Glutamatergic neuron (in vitro differentiated cells): ENCODE measurements at regions not wholly inside any gene's neighbourhood (a gene's known extent, or its start where the extent isn't known, plus 50 kb on each side); places are given as distances from the start of the nearest gene placed in this dataset.

Experiments used
- DNase-seq: peaks from one replicate; pipeline ENCODE4 v3.0.0; 2022
- H3K27ac Mint-ChIP-seq: one replicate; pipeline ENCODE4 v1.8.0; 2020; ENCODE audit warnings: mild to moderate bottlenecking, mixed read lengths, inconsistent platforms; ENCODE audit not compliant: unreplicated experiment
- H3K27me3 Mint-ChIP-seq: one replicate; pipeline ENCODE4 v1.8.0; 2020; ENCODE audit warnings: mild to moderate bottlenecking, moderate library complexity, mixed read lengths, inconsistent platforms; ENCODE audit not compliant: unreplicated experiment
- H3K36me3 Mint-ChIP-seq: one replicate; pipeline ENCODE4 v1.8.0; 2020; ENCODE audit warnings: mild to moderate bottlenecking, mixed read lengths, inconsistent platforms; ENCODE audit not compliant: unreplicated experiment
- H3K4me1 Mint-ChIP-seq: one replicate; pipeline ENCODE4 v1.8.0; 2020; ENCODE audit warnings: mild to moderate bottlenecking, low read depth, mixed read lengths, inconsistent platforms; ENCODE audit not compliant: unreplicated experiment
- H3K4me3 Mint-ChIP-seq: one replicate; pipeline ENCODE4 v1.8.0; 2020; ENCODE audit warnings: mild to moderate bottlenecking, mixed read lengths, inconsistent platforms; ENCODE audit not compliant: unreplicated experiment
- H3K9me3 Mint-ChIP-seq: one replicate; pipeline ENCODE4 v1.8.0; 2020; ENCODE audit warnings: mild to moderate bottlenecking, moderate library complexity, mixed read lengths, inconsistent platforms; ENCODE audit not compliant: unreplicated experiment
- CTCF ChIP-seq: fragments of 200-600 bp; sonication (generic); IDR thresholded peaks from one replicate; pipeline ENCODE4 v1.5.0; 2021; ENCODE audit not compliant: partially characterized antibody, unreplicated experiment

- H3K36me3 Mint-ChIP-seq: peaks cover 8% of the 10 kb centered on the region
- DNase-seq: no peak
- H3K4me1 Mint-ChIP-seq: no peaks in the 10 kb centered on the region
- no peak overlapping the region for H3K4me3 Mint-ChIP-seq
- no peak for TF ChIP-seq CTCF
- no peak overlapping the region for H3K27ac Mint-ChIP-seq
- no peaks in the 10 kb centered on the region for H3K9me3 Mint-ChIP-seq
- no peaks in the 10 kb centered on the region for H3K27me3 Mint-ChIP-seq
These were observed 682.0 kb upstream of the POT1 start for GRCh38 chr7:125611582-125611981.

- no peak overlapping the region for H3K4me3 Mint-ChIP-seq
- no peaks in the 10 kb centered on the region for H3K4me1 Mint-ChIP-seq
- TF ChIP-seq CTCF: no peak
- H3K27ac Mint-ChIP-seq: no peak overlapping the region
- no peak for DNase-seq
- H3K9me3 Mint-ChIP-seq: no peaks in the 10 kb centered on the region
- peaks cover 8% of the 10 kb centered on the region for H3K36me3 Mint-ChIP-seq
- no peaks in the 10 kb centered on the region for H3K27me3 Mint-ChIP-seq
These were observed 677.0 kb upstream of the POT1 start for GRCh38 chr7:125606671-125607070.

- no peaks in the 10 kb centered on the region for H3K36me3 Mint-ChIP-seq
- H3K9me3 Mint-ChIP-seq: no peaks in the 10 kb centered on the region
- no peak overlapping the region for H3K4me3 Mint-ChIP-seq
- no peaks in the 10 kb centered on the region for H3K27me3 Mint-ChIP-seq
- no peaks in the 10 kb centered on the region for H3K4me1 Mint-ChIP-seq
- no peak for TF ChIP-seq CTCF
- DNase-seq: no peak
- H3K27ac Mint-ChIP-seq: no peak overlapping the region
These were observed 675.6 kb upstream of the POT1 start for GRCh38 chr7:125605241-125605640.

GRCh38 chr7:125602441-125602840 lies 672.8 kb upstream of the POT1 start:
- no peaks in the 10 kb centered on the region for H3K27me3 Mint-ChIP-seq
- no peak for TF ChIP-seq CTCF
- H3K4me3 Mint-ChIP-seq: no peak overlapping the region
- H3K27ac Mint-ChIP-seq: no peak overlapping the region
- H3K9me3 Mint-ChIP-seq: no peaks in the 10 kb centered on the region
- no peaks in the 10 kb centered on the region for H3K36me3 Mint-ChIP-seq
- H3K4me1 Mint-ChIP-seq: no peaks in the 10 kb centered on the region
- no peak for DNase-seq

GRCh38 chr7:125599387-125599786 lies 669.8 kb upstream of the POT1 start:
- no peaks in the 10 kb centered on the region for H3K27me3 Mint-ChIP-seq
- no peak for TF ChIP-seq CTCF
- no peak for DNase-seq
- H3K4me1 Mint-ChIP-seq: no peaks in the 10 kb centered on the region
- no peaks in the 10 kb centered on the region for H3K36me3 Mint-ChIP-seq
- H3K9me3 Mint-ChIP-seq: no peaks in the 10 kb centered on the region
- no peak overlapping the region for H3K4me3 Mint-ChIP-seq
- H3K27ac Mint-ChIP-seq: no peak overlapping the region
